AG09319 (cell line): ENCODE measurements at regions not wholly inside any gene's neighbourhood (a gene's known extent, or its start where the extent isn't known, plus 50 kb on each side); places are given as distances from the start of the nearest gene placed in this dataset.

ENCODE experiments used
- DNase-seq: peaks from one replicate; pipeline ENCODE4 v3.0.0-alpha.2; 2010; ENCODE audit warnings: low read depth; ENCODE audit errors: extremely low read depth
- CTCF ChIP-seq: IDR thresholded peaks from 2 replicates; pipeline ENCODE4 v1.5.1; 2011; ENCODE audit warnings: low read depth, mild to moderate bottlenecking, inconsistent platforms, low read length, moderate library complexity

GRCh38 chr12:45666816-45667215 is 62.7 kb upstream of the ARID2 start:
- DNase-seq, result no peak
- TF ChIP-seq CTCF, result no peak

GRCh38 chr12:45667761-45668160 is 61.7 kb upstream of the ARID2 start:
- no peak for TF ChIP-seq CTCF
- DNase-seq, result no peak

- no peak for TF ChIP-seq CTCF
These were observed 60.9 kb upstream of the ARID2 start for GRCh38 chr12:45668641-45669040.

GRCh38 chr12:45669093-45669492 is 60.4 kb upstream of the ARID2 start:
- no peak for DNase-seq

More at GRCh38 chr12:45668641-45669040, 60.9 kb upstream of the ARID2 start:
- DNase-seq, result no peak

GRCh38 chr12:45669792-45670191 is 59.7 kb upstream of the ARID2 start:
- DNase-seq, result no peak
- TF ChIP-seq CTCF, result no peak

More at GRCh38 chr12:45669093-45669492, 60.4 kb upstream of the ARID2 start:
- TF ChIP-seq CTCF, result no peak

- no peak for TF ChIP-seq CTCF
- DNase-seq, result no peak
These were observed 59.0 kb upstream of the ARID2 start for GRCh38 chr12:45670346-45671065.

GRCh38 chr12:45671254-45671653 is 58.3 kb upstream of the ARID2 start:
- no peak for DNase-seq
- TF ChIP-seq CTCF, result no peak
